Breast epithelium (tissue), 3 donors: ENCODE measurements at regions not wholly inside any gene's neighbourhood (a gene's known extent, or its start where the extent isn't known, plus 50 kb on each side); places are given as distances from the start of the nearest gene placed in this dataset.
"Not testable (repeated sequence)": the region's sequence is repeated elsewhere in the genome, so short reads cannot be mapped to it uniquely, and the experiment has no call there.

Source experiments
- POLR2A ChIP-seq: fragments of 450-650 bp; IDR thresholded peaks from one replicate; pipeline ENCODE4 v1.6.1; 2016; ENCODE audit warnings: antibody characterized with exemption, mild to moderate bottlenecking, moderate library complexity
- POLR2AphosphoS5 ChIP-seq, 3 donors: sonication (generic); formaldehyde crosslinking; IDR thresholded peaks; one replicate each; pipeline ENCODE4 v1.6.1; 2017; ENCODE audit warnings: antibody characterized with exemption in 3 of 3
- TF ChIP-seq, protein P1 (sequence below), 3 donors: fragments of 450-650 bp; IDR thresholded peaks; one replicate each; pipeline ENCODE4 v1.5.1; 2016 to 2017; ENCODE audit warnings: antibody characterized with exemption in 3 of 3, mild to moderate bottlenecking in 3 of 3, moderate library complexity in 3 of 3

GRCh38 chr15:20354884-20355223 lies 186.7 kb downstream of the GOLGA6L6 start:
- TF ChIP-seq, protein P1, sequence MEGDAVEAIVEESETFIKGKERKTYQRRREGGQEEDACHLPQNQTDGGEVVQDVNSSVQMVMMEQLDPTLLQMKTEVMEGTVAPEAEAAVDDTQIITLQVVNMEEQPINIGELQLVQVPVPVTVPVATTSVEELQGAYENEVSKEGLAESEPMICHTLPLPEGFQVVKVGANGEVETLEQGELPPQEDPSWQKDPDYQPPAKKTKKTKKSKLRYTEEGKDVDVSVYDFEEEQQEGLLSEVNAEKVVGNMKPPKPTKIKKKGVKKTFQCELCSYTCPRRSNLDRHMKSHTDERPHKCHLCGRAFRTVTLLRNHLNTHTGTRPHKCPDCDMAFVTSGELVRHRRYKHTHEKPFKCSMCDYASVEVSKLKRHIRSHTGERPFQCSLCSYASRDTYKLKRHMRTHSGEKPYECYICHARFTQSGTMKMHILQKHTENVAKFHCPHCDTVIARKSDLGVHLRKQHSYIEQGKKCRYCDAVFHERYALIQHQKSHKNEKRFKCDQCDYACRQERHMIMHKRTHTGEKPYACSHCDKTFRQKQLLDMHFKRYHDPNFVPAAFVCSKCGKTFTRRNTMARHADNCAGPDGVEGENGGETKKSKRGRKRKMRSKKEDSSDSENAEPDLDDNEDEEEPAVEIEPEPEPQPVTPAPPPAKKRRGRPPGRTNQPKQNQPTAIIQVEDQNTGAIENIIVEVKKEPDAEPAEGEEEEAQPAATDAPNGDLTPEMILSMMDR (IDR thresholded peaks at IDR 0.05) = not testable (repeated sequence)
- not testable (repeated sequence) for TF ChIP-seq POLR2A; POLR2AphosphoS5 (IDR thresholded peaks at IDR 0.05)
